NCI-H526 treated with DMSO at 0.1 percent for 48 hours (cell line): ENCODE measurements at regions not wholly inside any gene's neighbourhood (a gene's known extent, or its start where the extent isn't known, plus 50 kb on each side); places are given as distances from the start of the nearest gene placed in this dataset.

ENCODE experiments used
- DNase-seq: peaks from one replicate; lab custom pipeline; 2025; lab: John Stamatoyannopoulos, UW

- DNase-seq: no peak
These were observed 224.9 kb upstream of the ZNF717 start for GRCh38 chr3:76010252-76010651.

GRCh38 chr3:76011121-76011520 is 225.8 kb upstream of the ZNF717 start:
- DNase-seq: no peak

GRCh38 chr3:76015496-76015895 is 230.1 kb upstream of the ZNF717 start:
- DNase-seq: no peak

GRCh38 chr3:76016111-76016510 is 230.8 kb upstream of the ZNF717 start:
- DNase-seq: no peak

- DNase-seq: no peak
These were observed 231.6 kb upstream of the ZNF717 start for GRCh38 chr3:76016769-76017439.

- DNase-seq: no peak
These were observed 236.0 kb upstream of the ZNF717 start for GRCh38 chr3:76021376-76021775.

- no peak for DNase-seq
These were observed 239.3 kb upstream of the ZNF717 start for GRCh38 chr3:76024640-76025039.

GRCh38 chr3:76025561-76025960 is 240.2 kb upstream of the ZNF717 start:
- DNase-seq: no peak

GRCh38 chr3:76026379-76026778 is 241.0 kb upstream of the ZNF717 start:
- DNase-seq: no peak

GRCh38 chr3:76028774-76029173 is 243.4 kb upstream of the ZNF717 start:
- no peak for DNase-seq

- DNase-seq: no peak
These were observed 249.3 kb upstream of the ZNF717 start for GRCh38 chr3:76034649-76035048.

- no peak for DNase-seq
These were observed 249.8 kb upstream of the ZNF717 start for GRCh38 chr3:76035117-76035516.

- DNase-seq: no peak
These were observed 253.6 kb upstream of the ZNF717 start for GRCh38 chr3:76038949-76039348.

GRCh38 chr3:76039431-76039830 is 254.1 kb upstream of the ZNF717 start:
- no peak for DNase-seq

GRCh38 chr3:76040946-76041345 is 255.6 kb upstream of the ZNF717 start:
- DNase-seq: no peak

- no peak for DNase-seq
These were observed 258.4 kb upstream of the ZNF717 start for GRCh38 chr3:76043746-76044145.

GRCh38 chr3:76044601-76045600 is 259.6 kb upstream of the ZNF717 start:
- DNase-seq: no peak

- DNase-seq: no peak
These were observed 262.0 kb upstream of the ZNF717 start for GRCh38 chr3:76047368-76047767.

- no peak for DNase-seq
These were observed 264.4 kb upstream of the ZNF717 start for GRCh38 chr3:76049776-76050175.

GRCh38 chr3:76051145-76051544 is 265.8 kb upstream of the ZNF717 start:
- no peak for DNase-seq

- no peak for DNase-seq
These were observed 269.1 kb upstream of the ZNF717 start for GRCh38 chr3:76054404-76054803.

- DNase-seq: no peak
These were observed 276.3 kb upstream of the ZNF717 start for GRCh38 chr3:76061654-76062053.

- no peak for DNase-seq
These were observed 277.7 kb upstream of the ZNF717 start for GRCh38 chr3:76063019-76063418.
